GM12872 (cell line): ENCODE measurements at regions not wholly inside any gene's neighbourhood (a gene's known extent, or its start where the extent isn't known, plus 50 kb on each side); places are given as distances from the start of the nearest gene placed in this dataset.

Source experiments
- TF ChIP-seq, protein P1 (sequence below): IDR thresholded peaks from 3 replicates; pipeline ENCODE4 v1.5.1; 2011; ENCODE audit warnings: low read depth, mild to moderate bottlenecking, low read length, moderate library complexity; ENCODE audit not compliant: insufficient read depth

GRCh38 chr2:155250800-155251199 is 552.3 kb downstream of the KCNJ3 start:
- TF ChIP-seq, protein P1, sequence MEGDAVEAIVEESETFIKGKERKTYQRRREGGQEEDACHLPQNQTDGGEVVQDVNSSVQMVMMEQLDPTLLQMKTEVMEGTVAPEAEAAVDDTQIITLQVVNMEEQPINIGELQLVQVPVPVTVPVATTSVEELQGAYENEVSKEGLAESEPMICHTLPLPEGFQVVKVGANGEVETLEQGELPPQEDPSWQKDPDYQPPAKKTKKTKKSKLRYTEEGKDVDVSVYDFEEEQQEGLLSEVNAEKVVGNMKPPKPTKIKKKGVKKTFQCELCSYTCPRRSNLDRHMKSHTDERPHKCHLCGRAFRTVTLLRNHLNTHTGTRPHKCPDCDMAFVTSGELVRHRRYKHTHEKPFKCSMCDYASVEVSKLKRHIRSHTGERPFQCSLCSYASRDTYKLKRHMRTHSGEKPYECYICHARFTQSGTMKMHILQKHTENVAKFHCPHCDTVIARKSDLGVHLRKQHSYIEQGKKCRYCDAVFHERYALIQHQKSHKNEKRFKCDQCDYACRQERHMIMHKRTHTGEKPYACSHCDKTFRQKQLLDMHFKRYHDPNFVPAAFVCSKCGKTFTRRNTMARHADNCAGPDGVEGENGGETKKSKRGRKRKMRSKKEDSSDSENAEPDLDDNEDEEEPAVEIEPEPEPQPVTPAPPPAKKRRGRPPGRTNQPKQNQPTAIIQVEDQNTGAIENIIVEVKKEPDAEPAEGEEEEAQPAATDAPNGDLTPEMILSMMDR = peak; percentile 43

GRCh38 chr2:155240176-155240575 is 541.7 kb downstream of the KCNJ3 start:
- TF ChIP-seq, protein P1 = no peak

DNA sequence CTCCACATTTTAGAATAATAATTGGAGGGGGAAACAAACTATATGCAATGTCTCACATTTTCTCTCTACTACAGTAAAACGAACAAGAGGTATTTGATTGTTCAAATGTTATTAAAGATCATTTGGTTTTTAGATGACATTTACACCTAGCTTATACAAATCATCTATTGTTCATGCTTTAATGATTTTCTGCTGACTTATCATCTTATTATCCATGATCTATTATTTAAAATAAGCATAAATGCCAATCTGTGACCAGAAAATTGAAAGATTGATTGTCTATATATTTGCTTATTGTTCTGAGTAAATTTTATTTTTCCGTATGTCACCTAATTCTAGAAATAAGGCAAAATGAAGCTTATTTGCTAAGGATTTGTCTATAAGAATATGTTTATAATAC is 537.2 kb downstream of the KCNJ3 start:
- TF ChIP-seq, protein P1 = no peak

DNA sequence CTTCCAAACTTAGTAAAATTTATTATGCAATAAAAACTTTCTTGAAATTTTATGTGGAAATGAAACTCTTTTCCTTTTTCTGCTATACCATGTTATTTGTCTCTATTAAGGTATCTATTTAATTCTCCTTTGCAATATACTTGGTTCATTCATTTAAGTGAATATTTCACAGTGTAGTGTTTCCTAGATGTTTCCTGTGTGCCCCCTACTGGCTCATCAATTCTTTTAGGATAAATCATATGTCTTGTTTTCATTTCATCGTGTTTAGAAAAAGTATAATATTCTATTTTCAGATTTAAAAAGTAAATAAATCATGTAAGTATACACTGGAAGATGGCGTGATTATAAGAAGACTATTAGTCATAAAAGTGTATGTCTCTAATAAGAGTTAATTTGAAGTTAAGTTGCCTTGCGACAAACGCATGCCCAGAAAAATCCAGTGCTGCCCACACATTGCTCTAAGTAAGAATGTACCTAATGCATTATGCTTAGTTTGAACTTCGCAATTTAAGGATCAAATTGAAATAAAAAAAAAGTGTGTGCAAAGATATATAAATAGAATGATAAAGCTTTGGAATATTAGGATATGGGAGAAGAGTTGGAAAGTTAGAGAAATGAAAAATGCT is 525.4 kb downstream of the KCNJ3 start:
- TF ChIP-seq, protein P1 = peak; percentile 29; the same call in 1 of the 3 replicates

- TF ChIP-seq, protein P1 = no peak
Measured at GRCh38 chr2:155218945-155219344, 520.5 kb downstream of the KCNJ3 start.

DNA sequence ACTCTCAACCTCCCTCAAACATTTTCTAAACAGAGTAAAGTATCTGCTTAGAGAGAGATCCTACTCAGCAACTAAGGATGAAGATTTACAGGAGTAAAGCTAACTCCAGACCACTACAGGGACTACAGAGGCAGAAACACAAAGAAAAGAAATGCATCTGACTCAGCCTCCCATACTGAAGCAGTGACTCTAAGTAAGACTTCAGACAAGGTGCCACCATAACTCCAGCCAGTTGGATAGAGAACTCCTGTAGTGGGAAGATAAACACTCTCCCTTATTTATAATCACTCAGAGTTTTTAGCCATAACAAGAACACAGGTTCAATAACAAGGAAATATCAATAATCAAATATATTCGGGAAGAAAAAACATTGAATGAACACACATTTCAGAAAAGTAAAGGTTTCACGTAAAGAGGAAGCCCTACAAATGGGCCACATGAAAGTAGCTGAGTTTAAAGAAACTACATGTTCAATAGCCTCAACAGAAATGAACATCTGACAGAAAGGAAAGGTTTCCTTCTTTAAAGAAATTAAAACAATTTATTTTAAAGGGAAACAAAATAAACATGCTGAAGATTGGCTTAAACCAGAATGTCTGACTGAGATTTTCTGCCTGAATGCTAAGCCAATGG is 519.9 kb downstream of the KCNJ3 start:
- TF ChIP-seq, protein P1 = no peak

DNA sequence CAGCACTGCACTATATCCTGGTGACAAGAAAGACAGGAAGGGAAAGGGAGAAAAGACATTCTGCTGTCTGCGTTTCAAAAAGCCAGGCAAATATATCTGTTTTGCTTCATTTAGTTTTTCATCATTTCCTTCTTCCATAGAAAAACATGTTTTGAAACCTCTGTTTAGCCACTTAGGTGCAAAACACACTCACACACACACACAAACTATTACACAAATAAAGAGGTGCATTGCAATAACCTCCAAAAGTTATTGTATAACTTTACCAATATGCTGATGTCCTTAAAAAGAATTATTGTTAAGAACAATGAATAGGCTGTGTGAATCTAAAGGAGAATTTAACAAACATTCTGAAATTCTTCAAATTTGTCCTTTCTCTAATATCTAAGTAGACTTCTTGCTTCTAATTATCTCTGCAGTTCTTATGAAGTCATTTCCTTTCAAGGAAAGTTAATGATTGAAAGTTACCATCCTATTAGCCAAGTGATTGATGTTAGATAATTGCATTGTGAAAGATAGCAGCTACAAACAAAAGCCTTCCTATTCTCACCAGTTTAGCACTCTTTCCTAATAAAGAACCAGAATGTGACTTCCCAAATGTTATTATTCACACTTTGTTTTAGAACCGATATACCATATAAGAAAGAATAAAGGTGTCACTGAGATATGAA is 516.7 kb downstream of the KCNJ3 start:
- TF ChIP-seq, protein P1 = no peak
